K562 (cell line): ENCODE measurements at regions not wholly inside any gene's neighbourhood (a gene's known extent, or its start where the extent isn't known, plus 50 kb on each side); places are given as distances from the start of the nearest gene placed in this dataset.
A peak's percentile ranks its signal among the peaks of the same experiment; 100 is the strongest.

Experiments used
- ELK1 ChIP-seq: sonication (generic); formaldehyde crosslinking; IDR thresholded peaks from 2 replicates; pipeline ENCODE4 v1.8.1; 2022; ENCODE audit warnings: missing genetic modification reagents
- FOXA3 ChIP-seq, 2 experiments: fragments of 450-650 bp in 1 of 2; sonication (generic) in 1 of 2; formaldehyde crosslinking; IDR thresholded peaks in 1 of 2; conservative IDR thresholded peaks in 1 of 2; 2 replicates each; pipeline versions ENCODE4 v1.4.0 to v1.8.0; 2020 to 2022; ENCODE audit warnings: mild to moderate bottlenecking in 2 of 2, missing genetic modification reagents in 1 of 2
- FOXO4 ChIP-seq: fragments of 450-650 bp; formaldehyde crosslinking; IDR thresholded peaks from 2 replicates; pipeline ENCODE4 v1.4.0; 2020; ENCODE audit warnings: mild to moderate bottlenecking, moderate library complexity
- HMGXB4 ChIP-seq: sonication (generic); formaldehyde crosslinking; IDR thresholded peaks from 2 replicates; pipeline ENCODE4 v1.8.1; 2023; ENCODE audit warnings: mild to moderate bottlenecking, missing genetic modification reagents
- MCM2 ChIP-seq: fragments of 450-650 bp; IDR thresholded peaks from 2 replicates; pipeline ENCODE4 v1.6.1; 2017; ENCODE audit warnings: low read depth, mild to moderate bottlenecking
- MIER1 ChIP-seq: fragments of 450-650 bp; IDR thresholded peaks from 2 replicates; pipeline ENCODE4 v1.6.1; 2016; ENCODE audit warnings: antibody characterized with exemption, mild to moderate bottlenecking, low read depth
- MYC ChIP-seq, 2 experiments: fragments of 250-450 bp in 1 of 2; sonication (Bioruptor Pico) in 1 of 2; IDR thresholded peaks; 2 replicates each; pipeline versions ENCODE4 v1.5.1 to v1.6.1; 2012 to 2021; ENCODE audit warnings: low read depth in 2 of 2, borderline replicate concordance in 1 of 2, improper control_type of control experiment in 1 of 2, low read length in 1 of 2, mild to moderate bottlenecking in 1 of 2, moderate library complexity in 1 of 2
- NFATC3 ChIP-seq: fragments of 450-650 bp; IDR thresholded peaks from 2 replicates; pipeline ENCODE4 v1.6.1; 2017; ENCODE audit warnings: mild to moderate bottlenecking
- NR2C1 ChIP-seq, 2 experiments: fragments of 450-650 bp; IDR thresholded peaks; 2 replicates each; pipeline ENCODE4 v1.6.1; 2017; ENCODE audit warnings: mild to moderate bottlenecking in 2 of 2, antibody characterized with exemption in 1 of 2, inconsistent platforms in 1 of 2, missing compliant biosample characterization in 1 of 2, missing genetic modification characterization in 1 of 2
- PHF21A ChIP-seq: fragments of 450-650 bp; IDR thresholded peaks from 2 replicates; pipeline ENCODE4 v1.6.1; 2017; ENCODE audit warnings: low read depth, borderline replicate concordance
- SNIP1 ChIP-seq: fragments of 450-650 bp; IDR thresholded peaks from 2 replicates; pipeline ENCODE4 v1.7.1; 2017; ENCODE audit warnings: low read depth, mild to moderate bottlenecking
- SRSF9 ChIP-seq: fragments of 200-400 bp; formaldehyde crosslinking; IDR thresholded peaks from 2 replicates; pipeline ENCODE4 v1.6.1; 2017; ENCODE audit warnings: low read depth, low read length, borderline replicate concordance
- THRAP3 ChIP-seq: fragments of 450-650 bp; IDR thresholded peaks from 2 replicates; pipeline ENCODE4 v1.6.1; 2016; ENCODE audit warnings: mild to moderate bottlenecking, inconsistent platforms, borderline replicate concordance
- XRCC4 ChIP-seq: IDR thresholded peaks from one replicate; pipeline ENCODE4 v1.6.1; 2011; ENCODE audit not compliant: insufficient read depth, insufficient read length; ENCODE audit errors: extremely low read depth
- ZNF197 ChIP-seq: fragments of 200-800 bp; sonication (Bioruptor generic); IDR thresholded peaks from 2 replicates; pipeline ENCODE4 v1.6.1; 2016; ENCODE audit warnings: low read depth, missing genetic modification characterization, missing compliant biosample characterization
- ZNF584 ChIP-seq: fragments of 200-800 bp; sonication (Bioruptor generic); IDR thresholded peaks from 2 replicates; pipeline ENCODE4 v1.6.1; 2016; ENCODE audit warnings: low read depth, mild to moderate bottlenecking, missing genetic modification characterization, missing compliant biosample characterization
- ZNF668 ChIP-seq: fragments of 250-450 bp; sonication (Bioruptor Pico); IDR thresholded peaks from 2 replicates; pipeline ENCODE4 v1.8.0; 2022; ENCODE audit warnings: mild to moderate bottlenecking, inconsistent platforms
- TF ChIP-seq, protein P1 (sequence below), 2 experiments: fragments of 450-650 bp; IDR thresholded peaks; 2 replicates each; pipeline ENCODE4 v1.6.1; 2016
- TF ChIP-seq, protein P2 (sequence below): fragments of 250-450 bp; sonication (Bioruptor Pico); IDR thresholded peaks from 2 replicates; pipeline ENCODE4 v1.8.0; 2021; ENCODE audit warnings: moderate library complexity, mild to moderate bottlenecking, inconsistent platforms

DNA sequence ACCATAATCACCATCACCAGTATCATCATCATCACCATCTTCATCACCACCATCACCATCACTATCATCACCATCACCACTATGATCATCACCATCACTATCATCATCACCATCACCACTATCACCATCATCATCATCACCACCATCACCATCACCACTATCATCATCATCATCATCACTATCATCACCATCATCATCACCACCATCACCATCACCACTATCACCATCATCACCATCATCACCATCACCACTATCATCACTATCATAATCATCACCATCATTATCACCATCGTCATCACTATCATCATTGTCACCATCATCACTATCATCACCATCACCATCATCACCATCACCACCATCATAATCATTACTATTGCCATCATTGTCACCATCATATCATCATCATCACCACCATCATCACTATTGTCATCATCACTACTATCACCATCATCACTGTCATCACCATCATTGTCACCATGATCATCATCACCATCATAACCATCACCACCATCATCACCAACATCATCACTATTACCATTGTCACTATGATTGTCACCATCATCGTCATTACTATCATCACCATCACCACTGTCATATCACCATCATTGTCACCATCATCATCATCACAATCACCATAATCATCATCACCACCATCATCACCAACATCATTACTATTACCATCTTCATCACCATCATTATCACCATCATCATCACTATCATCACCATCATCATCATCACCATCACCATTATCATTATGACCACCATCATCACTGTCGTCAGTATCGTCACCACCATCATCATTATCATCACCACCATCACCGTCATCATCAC lies 154.7 kb downstream of the ACTR3B start (continued):
- no peak for TF ChIP-seq MYC (IDR thresholded peaks at IDR 0.05; ENCODE audit: low read depth, low read length)
- no peak for TF ChIP-seq MYC (CRISPR knock-in tag; IDR thresholded peaks at IDR 0.05; ENCODE audit: borderline replicate concordance, low read depth)
- TF ChIP-seq, protein P1, sequence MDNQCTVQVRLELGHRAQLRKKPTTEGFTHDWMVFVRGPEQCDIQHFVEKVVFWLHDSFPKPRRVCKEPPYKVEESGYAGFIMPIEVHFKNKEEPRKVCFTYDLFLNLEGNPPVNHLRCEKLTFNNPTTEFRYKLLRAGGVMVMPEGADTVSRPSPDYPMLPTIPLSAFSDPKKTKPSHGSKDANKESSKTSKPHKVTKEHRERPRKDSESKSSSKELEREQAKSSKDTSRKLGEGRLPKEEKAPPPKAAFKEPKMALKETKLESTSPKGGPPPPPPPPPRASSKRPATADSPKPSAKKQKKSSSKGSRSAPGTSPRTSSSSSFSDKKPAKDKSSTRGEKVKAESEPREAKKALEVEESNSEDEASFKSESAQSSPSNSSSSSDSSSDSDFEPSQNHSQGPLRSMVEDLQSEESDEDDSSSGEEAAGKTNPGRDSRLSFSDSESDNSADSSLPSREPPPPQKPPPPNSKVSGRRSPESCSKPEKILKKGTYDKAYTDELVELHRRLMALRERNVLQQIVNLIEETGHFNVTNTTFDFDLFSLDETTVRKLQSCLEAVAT (IDR thresholded peaks at IDR 0.05) = 0 out of 4 replicates have a peak, but pooled peaks of 1 of the 2 experiments have one; percentile 16
- TF ChIP-seq PHF21A = no peak
- no peak for TF ChIP-seq HMGXB4 (CRISPR knock-in tag)
- TF ChIP-seq SRSF9 = no peak
- TF ChIP-seq ZNF584 (CRISPR knock-in tag) = no peak
- TF ChIP-seq, protein P2, sequence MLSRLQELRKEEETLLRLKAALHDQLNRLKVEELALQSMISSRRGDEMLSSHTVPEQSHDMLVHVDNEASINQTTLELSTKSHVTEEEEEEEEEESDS = no peak
- no peak for TF ChIP-seq ELK1 (CRISPR knock-in tag)
- no peak for TF ChIP-seq ZNF197
- TF ChIP-seq FOXO4 = no peak
- TF ChIP-seq NR2C1 (IDR thresholded peaks at IDR 0.05) = no peak; the same call in 1 of the 2 replicates
- TF ChIP-seq NR2C1 (tag; IDR thresholded peaks at IDR 0.05) = no peak
- no peak for TF ChIP-seq SNIP1
- no peak for TF ChIP-seq XRCC4
- 0 out of 4 replicates have a peak, but pooled peaks of 1 of the 2 experiments have one; percentile 28 for TF ChIP-seq FOXA3 (CRISPR knock-in tag; conservative IDR thresholded peaks at IDR 0.05 in 1 of 2, IDR thresholded peaks at IDR 0.05 in 1 of 2)
- TF ChIP-seq ZNF668 (CRISPR knock-in tag) = no peak
- TF ChIP-seq THRAP3 = 0 out of 2 replicates have a peak, but pooled peaks have one; percentile 37
- no peak for TF ChIP-seq MIER1
- TF ChIP-seq MCM2 = no peak
- no peak for TF ChIP-seq NFATC3
